Femur (tissue), 1 donor: ENCODE measurements at regions not wholly inside any gene's neighbourhood (a gene's known extent, or its start where the extent isn't known, plus 50 kb on each side); places are given as distances from the start of the nearest gene placed in this dataset.
"Not testable (repeated sequence)": the region's sequence is repeated elsewhere in the genome, so short reads cannot be mapped to it uniquely, and the experiment has no call there.

ENCODE experiments used
- DNase-seq: peaks from one replicate; pipeline ENCODE4 v3.0.0-alpha.2; 2017

- no peak for DNase-seq
Observed at GRCh38 chr16:77488652-77489051, 53.8 kb upstream of the ADAMTS18 start.

GRCh38 chr16:77491091-77491490, 56.3 kb upstream of the ADAMTS18 start:
- DNase-seq = no peak

- no peak for DNase-seq
Observed at GRCh38 chr16:77496934-77497333, 62.1 kb upstream of the ADAMTS18 start.

- DNase-seq = peak; percentile 67
Observed at GRCh38 chr16:77499373-77500285, 64.8 kb upstream of the ADAMTS18 start.

GRCh38 chr16:77500286-77500598, 65.4 kb upstream of the ADAMTS18 start:
- DNase-seq = no peak

GRCh38 chr16:77500934-77501664, 66.3 kb upstream of the ADAMTS18 start:
- no peak for DNase-seq

GRCh38 chr16:77502448-77502847, 67.6 kb upstream of the ADAMTS18 start:
- no peak for DNase-seq

GRCh38 chr16:77506492-77506891, 71.7 kb upstream of the ADAMTS18 start:
- DNase-seq = not testable (repeated sequence)

- DNase-seq = no peak
Observed at GRCh38 chr16:77509051-77509450, 74.2 kb upstream of the ADAMTS18 start.

- DNase-seq = no peak
Observed at GRCh38 chr16:77509796-77510195, 75.0 kb upstream of the ADAMTS18 start.

- DNase-seq = no peak
Observed at GRCh38 chr16:77511053-77511452, 76.2 kb upstream of the ADAMTS18 start.

GRCh38 chr16:77514500-77515220, 79.8 kb upstream of the ADAMTS18 start:
- no peak for DNase-seq

- DNase-seq = not testable (repeated sequence)
Observed at GRCh38 chr16:77525226-77525625, 90.4 kb upstream of the ADAMTS18 start.

- DNase-seq = no peak
Observed at GRCh38 chr16:77531752-77532151, 96.9 kb upstream of the ADAMTS18 start.

GRCh38 chr16:77536809-77537208, 102.0 kb upstream of the ADAMTS18 start:
- DNase-seq = peak; percentile 74

- no peak for DNase-seq
Observed at GRCh38 chr16:77539421-77540034, 104.7 kb upstream of the ADAMTS18 start.

GRCh38 chr16:77540646-77541045, 105.8 kb upstream of the ADAMTS18 start:
- peak; percentile 31 for DNase-seq

- no peak for DNase-seq
Observed at GRCh38 chr16:77541165-77541564, 106.3 kb upstream of the ADAMTS18 start.

GRCh38 chr16:77548151-77548550, 113.3 kb upstream of the ADAMTS18 start:
- DNase-seq = no peak

- no peak for DNase-seq
Observed at GRCh38 chr16:77548766-77549165, 113.9 kb upstream of the ADAMTS18 start.

GRCh38 chr16:77549876-77550275, 115.0 kb upstream of the ADAMTS18 start:
- DNase-seq = no peak

- no peak for DNase-seq
Observed at GRCh38 chr16:77551357-77551756, 116.5 kb upstream of the ADAMTS18 start.

- no peak for DNase-seq
Observed at GRCh38 chr16:77553130-77553529, 118.3 kb upstream of the ADAMTS18 start.
